GM21825 (cell line): ENCODE measurements at regions not wholly inside any gene's neighbourhood (a gene's known extent, or its start where the extent isn't known, plus 50 kb on each side); places are given as distances from the start of the nearest gene placed in this dataset.
A peak's percentile ranks its signal among the peaks of the same experiment; 100 is the strongest.
"Not testable (repeated sequence)": the region's sequence is repeated elsewhere in the genome, so short reads cannot be mapped to it uniquely, and the experiment has no call there.

Source experiments
- ATAC-seq: cut with Tn5 transposase; IDR thresholded peaks from one replicate; pipeline ENCODE4 v1.9.1; 2021; ENCODE audit warnings: mild to moderate bottlenecking, moderate library complexity; ENCODE audit not compliant: unreplicated experiment

- no peak for ATAC-seq
These were observed 96.8 kb upstream of the DOCK9 start for GRCh38 chr13:99074693-99075092.

DNA sequence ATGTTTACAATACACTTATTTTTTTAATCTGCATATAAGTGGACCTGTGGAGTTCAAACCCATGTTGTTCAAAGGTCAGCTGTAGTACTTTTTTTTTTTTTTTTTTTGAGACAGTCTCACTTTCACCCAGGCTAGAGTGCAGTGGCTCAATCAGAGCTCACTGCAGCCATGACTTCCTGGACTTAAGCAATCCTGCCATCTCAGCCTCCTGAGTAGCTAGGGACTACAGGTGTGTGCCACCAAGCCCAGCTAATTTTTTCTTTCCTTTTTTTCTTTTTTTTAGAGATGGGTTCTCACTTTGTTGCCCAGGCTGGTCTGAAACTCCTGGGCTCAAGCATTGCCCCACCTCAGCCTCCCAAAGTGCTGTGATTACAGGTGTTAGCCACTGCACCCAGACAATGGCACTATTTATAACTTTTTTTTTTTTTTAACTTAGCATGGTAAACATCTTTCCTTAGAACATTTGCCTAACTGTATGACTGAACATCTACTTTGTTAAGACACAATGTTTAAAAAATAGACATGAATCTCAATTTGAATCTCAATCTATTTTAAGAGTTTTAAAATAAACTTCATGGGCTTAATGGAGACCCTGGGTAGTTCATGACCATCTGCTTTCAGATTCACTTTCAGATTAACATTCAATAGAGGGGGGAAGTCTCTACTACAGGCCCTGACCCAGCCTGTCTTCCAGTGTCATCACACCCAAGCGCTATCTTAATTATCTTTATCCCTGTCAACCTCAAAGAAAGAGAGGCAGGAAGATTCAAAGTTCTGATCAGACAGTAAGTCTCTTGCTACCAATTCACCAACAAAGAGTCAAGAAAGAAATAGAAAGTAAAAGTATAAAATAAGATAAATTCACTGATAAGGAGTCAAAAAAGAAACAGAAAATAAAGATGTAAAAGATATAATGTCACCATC is 97.7 kb upstream of the DOCK9 start:
- ATAC-seq: peak; percentile 87

- ATAC-seq: no peak
These were observed 100.3 kb upstream of the DOCK9 start for GRCh38 chr13:99078017-99078771.

DNA sequence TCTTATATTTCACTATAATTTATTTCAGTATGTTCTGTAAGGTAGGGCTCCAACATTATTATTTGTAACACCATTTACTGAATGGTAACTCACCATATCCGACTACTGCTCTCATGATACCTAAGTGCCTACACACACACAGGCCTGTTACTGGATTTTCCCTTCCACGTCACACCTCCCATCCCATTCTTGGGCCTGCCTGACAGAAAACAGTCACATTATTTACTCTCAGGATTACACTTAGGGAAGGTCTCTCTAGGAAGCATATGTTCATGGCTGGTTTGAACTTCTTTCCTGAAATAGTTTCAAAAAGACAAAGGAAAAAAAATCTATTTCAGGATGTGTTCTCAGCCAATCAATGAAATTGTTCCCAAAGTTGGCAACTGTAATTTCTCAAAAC is 102.3 kb upstream of the DOCK9 start:
- ATAC-seq: no peak

- no peak for ATAC-seq
These were observed 106.1 kb upstream of the DOCK9 start for GRCh38 chr13:99083981-99084380.

GRCh38 chr13:99085139-99085807 is 107.4 kb upstream of the DOCK9 start:
- no peak for ATAC-seq

GRCh38 chr13:99085808-99086266 is 108.0 kb upstream of the DOCK9 start:
- ATAC-seq: no peak

DNA sequence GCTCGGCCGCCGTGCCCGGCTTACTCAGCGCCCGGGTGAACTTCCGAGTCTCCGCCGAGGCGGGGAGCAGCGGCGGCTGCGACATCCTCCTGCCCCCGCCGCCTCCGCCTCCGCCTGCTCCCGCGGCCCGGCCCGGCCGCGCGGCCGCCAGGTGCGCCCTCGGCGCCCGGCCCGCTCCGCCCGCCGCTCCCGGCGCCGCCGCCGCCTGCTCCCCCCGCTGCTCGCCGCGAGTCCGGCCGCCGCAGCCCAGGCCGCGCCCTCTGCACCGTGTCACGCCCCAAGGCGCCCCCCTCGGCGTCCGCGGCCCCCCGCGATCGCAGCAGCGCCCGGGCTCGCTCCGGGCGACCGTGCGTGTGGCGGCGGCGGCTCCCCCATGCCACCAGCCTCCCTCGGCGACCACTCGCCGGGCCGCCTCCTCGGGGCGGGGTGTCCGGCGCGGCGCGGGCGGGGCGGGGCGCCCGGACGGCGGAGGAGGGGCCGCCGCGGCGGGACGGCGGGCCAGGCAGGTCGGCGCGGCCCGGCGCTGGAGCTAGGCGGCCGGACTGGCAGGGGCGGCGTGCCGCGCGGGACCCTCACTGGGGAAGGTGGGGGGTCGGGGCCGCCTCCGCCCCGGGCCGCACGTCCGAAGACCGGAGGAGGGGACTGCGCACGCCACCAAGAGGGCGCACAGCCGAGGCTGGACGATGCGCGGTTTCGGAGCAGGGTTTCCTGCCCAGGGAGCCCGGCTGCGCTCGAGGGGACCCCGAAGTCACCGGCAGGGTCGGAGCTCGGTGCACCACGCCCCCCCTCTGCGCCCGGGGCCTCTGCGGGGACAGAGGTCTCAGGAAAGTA is 108.6 kb upstream of the DOCK9 start:
- ATAC-seq: peak; percentile 43

DNA sequence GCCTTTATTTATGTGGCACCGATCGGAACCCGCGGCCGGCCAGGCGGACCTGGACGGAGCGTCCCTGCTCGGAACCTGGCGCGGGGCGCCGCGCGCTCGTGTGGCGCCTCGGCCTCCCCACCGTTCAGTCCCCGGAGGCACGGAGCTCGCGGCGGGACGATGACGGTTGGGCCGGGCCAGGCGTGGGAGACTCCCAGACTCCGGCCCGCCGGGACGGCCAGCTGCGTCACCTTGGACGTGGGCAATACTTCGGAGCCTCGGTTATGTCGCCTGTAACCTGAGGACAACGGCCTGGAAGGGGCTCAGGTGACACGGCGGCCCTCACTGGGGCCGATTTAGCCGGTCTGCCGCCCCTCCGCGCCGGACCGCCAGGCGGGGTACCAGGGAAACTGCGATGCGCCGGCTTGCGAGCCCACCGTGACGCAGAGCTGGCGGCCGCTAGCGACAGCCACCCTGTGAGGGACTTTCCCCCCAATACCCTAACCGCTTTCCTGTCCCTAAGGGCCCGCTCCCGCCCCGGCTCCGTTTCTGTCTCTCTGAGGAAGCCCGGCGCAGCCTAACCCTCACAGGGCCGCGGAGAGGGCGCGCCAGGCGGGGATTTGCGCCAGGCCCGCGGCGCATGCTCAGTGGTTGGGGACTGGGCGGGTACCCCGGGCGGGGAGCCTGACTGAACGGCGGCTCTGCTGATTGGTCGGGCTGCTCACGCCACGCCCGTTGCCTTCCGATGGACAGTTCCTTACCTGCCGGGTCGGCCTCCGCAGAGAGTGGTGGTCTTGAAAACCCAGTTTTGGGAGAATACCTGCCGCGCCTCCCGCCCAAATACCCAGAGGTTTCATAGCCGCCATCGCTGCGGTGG is 109.5 kb upstream of the DOCK9 start:
- peak; percentile 81 for ATAC-seq

- ATAC-seq: peak; percentile 22
These were observed 110.2 kb upstream of the DOCK9 start for GRCh38 chr13:99087954-99088491.

DNA sequence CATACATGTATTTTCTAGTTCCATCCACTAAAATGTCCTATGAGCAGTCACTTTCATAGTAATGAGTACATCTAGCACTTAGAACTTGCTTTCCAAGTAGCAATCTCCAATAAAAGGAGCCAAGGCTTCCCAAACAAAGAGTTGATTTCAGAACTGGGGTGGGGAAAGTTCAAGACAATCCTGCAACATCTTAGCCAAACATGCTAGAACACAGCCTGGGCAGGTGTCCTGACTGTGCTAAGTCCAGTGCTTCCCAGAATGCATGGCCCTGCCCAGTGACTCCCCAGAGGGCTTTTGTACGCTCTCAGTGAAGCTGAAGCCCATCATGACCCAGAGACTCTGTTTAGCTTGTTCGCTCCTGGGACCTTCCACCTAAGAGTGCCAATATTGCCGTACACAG is 106.7 kb upstream of the UBAC2 start:
- ATAC-seq: no peak

DNA sequence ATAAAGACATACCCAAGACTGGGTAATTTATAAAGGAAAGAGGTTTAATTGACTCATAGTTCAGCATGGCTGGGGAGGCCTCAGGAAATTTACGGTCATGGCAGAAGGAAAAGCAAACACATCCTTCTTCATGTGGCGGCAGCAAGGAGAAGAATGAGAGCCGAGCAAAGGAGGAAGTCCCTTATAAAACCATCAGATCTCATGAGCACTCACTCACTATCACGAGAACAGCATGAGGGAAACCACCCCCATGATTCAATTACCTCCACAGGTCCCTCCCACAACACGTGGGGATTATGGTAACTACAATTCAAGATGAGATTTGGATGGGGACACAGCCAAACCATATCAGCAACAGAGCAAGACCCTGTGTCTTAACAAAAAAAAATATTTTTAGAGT is 98.8 kb upstream of the UBAC2 start:
- not testable (repeated sequence) for ATAC-seq

DNA sequence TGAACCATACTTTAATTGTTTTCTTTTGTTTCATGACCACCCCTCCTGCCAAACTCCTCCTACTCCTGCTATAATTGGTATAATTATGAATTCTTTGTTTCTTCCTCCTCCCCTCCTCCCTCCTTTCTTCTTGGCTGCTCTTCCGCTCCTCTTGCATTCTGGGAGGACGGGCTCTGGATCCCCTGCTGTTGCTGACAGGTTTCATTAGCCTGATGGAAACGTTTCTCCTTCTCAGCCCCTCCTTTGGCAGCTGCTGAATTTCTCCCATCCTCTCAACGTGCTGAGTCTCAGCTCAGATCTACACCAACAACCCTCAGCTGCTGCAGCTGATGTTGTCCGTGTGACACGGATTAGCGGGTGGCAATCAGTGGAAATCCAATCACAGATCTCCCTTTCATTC is 97.1 kb upstream of the UBAC2 start:
- no peak for ATAC-seq

- no peak for ATAC-seq
These were observed 96.3 kb upstream of the UBAC2 start for GRCh38 chr13:99104396-99104795.

GRCh38 chr13:99105160-99105559 is 95.5 kb upstream of the UBAC2 start:
- no peak for ATAC-seq

- ATAC-seq: no peak
These were observed 87.3 kb upstream of the UBAC2 start for GRCh38 chr13:99113351-99113750.

DNA sequence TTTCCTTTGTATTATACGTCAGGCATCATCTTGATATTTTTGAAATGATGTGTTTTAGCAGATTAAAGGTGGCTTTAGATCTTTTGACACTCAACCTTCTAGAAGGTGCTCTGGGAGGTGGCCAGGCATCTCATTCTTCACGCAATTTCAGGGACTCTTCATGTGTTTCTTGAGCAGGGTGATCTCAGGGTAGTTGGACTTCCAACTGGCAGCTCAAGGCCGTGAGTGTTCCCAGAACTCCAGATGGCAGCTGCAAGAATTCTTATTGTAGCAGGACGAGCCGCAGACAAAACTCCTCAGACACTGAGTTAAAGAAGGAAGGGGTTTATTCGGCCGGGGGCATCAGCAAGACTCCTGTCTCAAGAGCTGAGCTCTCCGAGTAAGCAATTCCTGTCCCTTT is 82.5 kb upstream of the UBAC2 start:
- no peak for ATAC-seq

DNA sequence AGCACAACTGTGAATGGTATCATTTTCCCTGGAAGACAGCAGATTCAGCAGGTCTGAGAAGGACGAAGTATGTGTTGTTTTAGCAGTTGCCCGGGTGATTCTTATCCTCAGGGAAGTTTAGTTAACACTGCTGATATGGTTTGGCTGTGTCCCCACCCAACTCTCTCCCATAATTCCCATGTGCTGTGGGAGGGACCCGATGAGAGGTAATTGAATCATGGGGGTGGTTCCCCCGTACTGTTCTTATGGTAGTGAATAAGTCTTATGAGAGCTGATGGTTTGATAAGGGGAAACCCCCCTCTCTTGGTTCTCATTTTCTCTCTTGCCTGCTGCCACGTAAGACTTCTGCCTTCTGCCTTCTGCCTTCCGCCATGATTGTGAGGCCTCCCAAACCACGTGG is 81.0 kb upstream of the UBAC2 start:
- no peak for ATAC-seq

GRCh38 chr13:99120751-99121150 is 79.9 kb upstream of the UBAC2 start:
- ATAC-seq: no peak
